IMR-90 (cell line): ENCODE measurements at regions not wholly inside any gene's neighbourhood (a gene's known extent, or its start where the extent isn't known, plus 50 kb on each side); places are given as distances from the start of the nearest gene placed in this dataset.

Experiments used
- CEBPB ChIP-seq: IDR thresholded peaks from 2 replicates; pipeline ENCODE4 v1.6.1; 2012; ENCODE audit warnings: low read depth, low read length, improper control_type of control experiment
- ELK1 ChIP-seq: fragments of 150-350 bp; IDR thresholded peaks from 2 replicates; pipeline ENCODE4 v1.6.1; 2016; ENCODE audit warnings: low read depth, mild to moderate bottlenecking, low read length, moderate library complexity, borderline replicate concordance
- FOS ChIP-seq: fragments of 150-350 bp; IDR thresholded peaks from 2 replicates; pipeline ENCODE4 v1.6.1; 2016; ENCODE audit warnings: low read depth, low read length
- MXI1 ChIP-seq: IDR thresholded peaks from 2 replicates; pipeline ENCODE4 v1.6.1; 2012; ENCODE audit warnings: low read depth, mild to moderate bottlenecking, low read length, moderate library complexity, borderline replicate concordance
- POLR2A ChIP-seq: IDR thresholded peaks from 2 replicates; pipeline ENCODE4 v1.6.1; 2012; ENCODE audit warnings: mild to moderate bottlenecking, low read depth, low read length
- RAD21 ChIP-seq: IDR thresholded peaks from 2 replicates; pipeline ENCODE4 v1.6.1; 2012; ENCODE audit warnings: low read length, improper control_type of control experiment
- SMC3 ChIP-seq: fragments of 150-350 bp; IDR thresholded peaks from 2 replicates; pipeline ENCODE4 v1.6.1; 2016; ENCODE audit warnings: low read depth, mild to moderate bottlenecking, antibody characterized with exemption, low read length, moderate library complexity
- TF ChIP-seq, protein P1 (sequence below): conservative IDR thresholded peaks from 2 replicates; pipeline ENCODE4 v1.5.1; 2012; ENCODE audit warnings: mild to moderate bottlenecking, low read depth, low read length, improper control_type of control experiment

- TF ChIP-seq, protein P1, sequence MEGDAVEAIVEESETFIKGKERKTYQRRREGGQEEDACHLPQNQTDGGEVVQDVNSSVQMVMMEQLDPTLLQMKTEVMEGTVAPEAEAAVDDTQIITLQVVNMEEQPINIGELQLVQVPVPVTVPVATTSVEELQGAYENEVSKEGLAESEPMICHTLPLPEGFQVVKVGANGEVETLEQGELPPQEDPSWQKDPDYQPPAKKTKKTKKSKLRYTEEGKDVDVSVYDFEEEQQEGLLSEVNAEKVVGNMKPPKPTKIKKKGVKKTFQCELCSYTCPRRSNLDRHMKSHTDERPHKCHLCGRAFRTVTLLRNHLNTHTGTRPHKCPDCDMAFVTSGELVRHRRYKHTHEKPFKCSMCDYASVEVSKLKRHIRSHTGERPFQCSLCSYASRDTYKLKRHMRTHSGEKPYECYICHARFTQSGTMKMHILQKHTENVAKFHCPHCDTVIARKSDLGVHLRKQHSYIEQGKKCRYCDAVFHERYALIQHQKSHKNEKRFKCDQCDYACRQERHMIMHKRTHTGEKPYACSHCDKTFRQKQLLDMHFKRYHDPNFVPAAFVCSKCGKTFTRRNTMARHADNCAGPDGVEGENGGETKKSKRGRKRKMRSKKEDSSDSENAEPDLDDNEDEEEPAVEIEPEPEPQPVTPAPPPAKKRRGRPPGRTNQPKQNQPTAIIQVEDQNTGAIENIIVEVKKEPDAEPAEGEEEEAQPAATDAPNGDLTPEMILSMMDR, result no peak
- TF ChIP-seq SMC3, result no peak
- no peak for TF ChIP-seq POLR2A
- TF ChIP-seq CEBPB, result no peak
- no peak for TF ChIP-seq MXI1
- no peak for TF ChIP-seq RAD21
- TF ChIP-seq FOS, result no peak
- TF ChIP-seq ELK1, result no peak
These were observed 282.3 kb downstream of the FAT3 start for GRCh38 chr11:92506809-92507336.
